ENCODE measurements at regions not wholly inside any gene's neighbourhood (a gene's known extent, or its start where the extent isn't known, plus 50 kb on each side); places are given as distances from the start of the nearest gene placed in this dataset.

GRCh38 chr10:43963793-43964425 is 315.2 kb upstream of the ZNF32 start:
- RAD21 ChIA-PET (ENCODE audit: low non-redundant PET in 1 of 2, low total read pairs in 2 of 2, uncharacterized antibody in 2 of 2, unreplicated experiment in 2 of 2): no interaction called here
- Histone ChIP-seq H3K36me3 (ENCODE audit: control insufficient read depth in 1 of 2, insufficient read depth in 2 of 2, low read length in 2 of 2) (no peaks in the 10 kb centered on the region), H3K4me1 (ENCODE audit: control insufficient read depth in 1 of 2, insufficient read depth in 2 of 2, low read length in 2 of 2) (no peaks in the 10 kb centered on the region), H2AFZ (ENCODE audit: low read depth, low read length, poor library complexity, severe bottlenecking) (no peak overlapping the region), H3K27ac (ENCODE audit: low read depth, low read length) (no peak overlapping the region), H3K9me2 (ENCODE audit: insufficient read depth) (no peaks in the 10 kb centered on the region), H3K9ac (ENCODE audit: low read length) (no peak overlapping the region), H3K79me2 (ENCODE audit: insufficient read depth, low read length) (no peaks in the 10 kb centered on the region), H3K9me3 (ENCODE audit: control insufficient read depth in 1 of 2, insufficient read depth in 1 of 2, low read depth in 1 of 2, low read length in 2 of 2) (no peaks in the 10 kb centered on the region), H3K27me3 (ENCODE audit: insufficient read depth, low read length) (peaks cover 32% of the 10 kb centered on the region), H4K20me1 (ENCODE audit: insufficient read depth) (no peaks in the 10 kb centered on the region), H3K4me3 (replicated peaks in 1 of 2; ENCODE audit: low read depth in 1 of 2, low read length in 2 of 2) (no peak overlapping the region), H3K4me2 (ENCODE audit: low read length) (no peak overlapping the region)
- BruUV-seq (replicated peaks): no TSS peak
- TF ChIP-seq SRF (IDR thresholded peaks at IDR 0.05; ENCODE audit: low read depth) (no peak), TCF7L2 (IDR thresholded peaks at IDR 0.05; ENCODE audit: borderline replicate concordance, extremely low read depth, insufficient read depth, insufficient read length) (no peak), ELF1 (IDR thresholded peaks at IDR 0.05; ENCODE audit: borderline replicate concordance, low read depth) (no peak)
- DNase-seq (ENCODE audit: low read depth, low spot score) (no peak), ATAC-seq (no peak)
- POLR2A ChIA-PET: no interaction called here
- intact Hi-C loops (cut with micrococcal nuclease): no loop called here
- CTCF ChIA-PET: no interaction called here

GRCh38 chr10:43963379-43963778 is 314.7 kb upstream of the ZNF32 start:
- POLR2A ChIA-PET: no interaction called here
- Histone ChIP-seq H3K4me3 (replicated peaks in 1 of 2; ENCODE audit: low read depth in 1 of 2, low read length in 2 of 2) (no peak overlapping the region), H3K9me2 (ENCODE audit: insufficient read depth) (no peaks in the 10 kb centered on the region), H4K20me1 (ENCODE audit: insufficient read depth) (no peaks in the 10 kb centered on the region), H3K4me2 (ENCODE audit: low read length) (no peak overlapping the region), H3K79me2 (ENCODE audit: insufficient read depth, low read length) (no peaks in the 10 kb centered on the region), H3K27me3 (ENCODE audit: insufficient read depth, low read length) (peaks cover 33% of the 10 kb centered on the region), H3K9ac (ENCODE audit: low read length) (no peak overlapping the region), H2AFZ (ENCODE audit: low read depth, low read length, poor library complexity, severe bottlenecking) (no peak overlapping the region), H3K4me1 (ENCODE audit: control insufficient read depth in 1 of 2, insufficient read depth in 2 of 2, low read length in 2 of 2) (no peaks in the 10 kb centered on the region), H3K36me3 (ENCODE audit: control insufficient read depth in 1 of 2, insufficient read depth in 2 of 2, low read length in 2 of 2) (no peaks in the 10 kb centered on the region), H3K9me3 (ENCODE audit: control insufficient read depth in 1 of 2, insufficient read depth in 1 of 2, low read depth in 1 of 2, low read length in 2 of 2) (no peaks in the 10 kb centered on the region), H3K27ac (ENCODE audit: low read depth, low read length) (no peak overlapping the region)
- intact Hi-C loops (cut with micrococcal nuclease): no loop called here
- ATAC-seq: no peak
- no peak for DNase-seq (ENCODE audit: low read depth, low spot score)
- BruUV-seq (replicated peaks): no TSS peak
- RAD21 ChIA-PET (ENCODE audit: low non-redundant PET in 1 of 2, low total read pairs in 2 of 2, uncharacterized antibody in 2 of 2, unreplicated experiment in 2 of 2): no interaction called here
- CTCF ChIA-PET: no interaction called here
- no peak for TF ChIP-seq ZNF274 (IDR thresholded peaks at IDR 0.05; ENCODE audit: low read depth, low read length)
- no peak for TF ChIP-seq SRF (IDR thresholded peaks at IDR 0.05; ENCODE audit: low read depth)
- TF ChIP-seq POLR2A (IDR thresholded peaks at IDR 0.05; ENCODE audit: borderline replicate concordance, extremely low read depth, insufficient read depth, insufficient read length): no peak
- TF ChIP-seq CBX3 (IDR thresholded peaks at IDR 0.05; ENCODE audit: low read depth): no peak
- no peak for TF ChIP-seq POLR2AphosphoS5 (IDR thresholded peaks at IDR 0.05; ENCODE audit: low read depth, low read length)
- no peak for TF ChIP-seq ATF3 (IDR thresholded peaks at IDR 0.05)
- TF ChIP-seq ZBTB33 (IDR thresholded peaks at IDR 0.05; ENCODE audit: extremely low read depth, insufficient replicate concordance, low read length): no peak
- no peak for TF ChIP-seq REST (IDR thresholded peaks at IDR 0.05; ENCODE audit: low read depth)
- TF ChIP-seq SP1 (IDR thresholded peaks at IDR 0.05; ENCODE audit: low read depth): no peak
- TF ChIP-seq JUND (IDR thresholded peaks at IDR 0.05): no peak
- TF ChIP-seq MAX (IDR thresholded peaks at IDR 0.05): no peak

All from HCT116 (cell line).